SJCRH30 (cell line): ENCODE measurements at regions not wholly inside any gene's neighbourhood (a gene's known extent, or its start where the extent isn't known, plus 50 kb on each side); places are given as distances from the start of the nearest gene placed in this dataset.

Experiments used
- DNase-seq, 2 experiments: peaks; one replicate each; pipeline ENCODE4 v3.0.0-alpha.2; 2015 to 2020
- H3K27ac ChIP-seq: fragments of 250-450 bp; sonication (Bioruptor Pico); 2 replicates; pipeline ENCODE4 v1.5.1; 2020; ENCODE audit warnings: mild to moderate bottlenecking, moderate library complexity
- H3K27me3 ChIP-seq: fragments of 250-450 bp; sonication (Bioruptor Pico); 2 replicates; pipeline ENCODE4 v1.5.1; 2020; ENCODE audit warnings: mild to moderate bottlenecking, moderate library complexity
- H3K36me3 ChIP-seq: fragments of 250-450 bp; sonication (Bioruptor Pico); 2 replicates; pipeline ENCODE4 v1.5.1; 2020; ENCODE audit warnings: mild to moderate bottlenecking, moderate library complexity
- H3K4me1 ChIP-seq: fragments of 250-450 bp; sonication (Bioruptor Pico); 2 replicates; pipeline ENCODE4 v1.5.1; 2020; ENCODE audit warnings: mild to moderate bottlenecking, moderate library complexity
- H3K4me3 ChIP-seq: fragments of 250-450 bp; sonication (Bioruptor Pico); 2 replicates; pipeline ENCODE4 v1.5.1; 2020; ENCODE audit warnings: mild to moderate bottlenecking, moderate library complexity
- H3K9me3 ChIP-seq: fragments of 250-450 bp; sonication (Bioruptor Pico); replicated peaks from 2 replicates; pipeline ENCODE4 v1.5.1; 2020; ENCODE audit warnings: mild to moderate bottlenecking, moderate library complexity

GRCh38 chr22:48955351-48956311 is 872.0 kb downstream of the BRD1 start:
- no peaks in the 10 kb centered on the region for H3K9me3 ChIP-seq

GRCh38 chr22:48954781-48955311 is 872.8 kb downstream of the BRD1 start:
- Histone ChIP-seq H3K27me3 (peaks cover 14% of the 10 kb centered on the region), H3K36me3 (no peaks in the 10 kb centered on the region), H3K9me3 (no peaks in the 10 kb centered on the region), H3K4me1 (no peaks in the 10 kb centered on the region), H3K27ac (no peak overlapping the region), H3K4me3 (no peak overlapping the region)
- no peak for DNase-seq

More at GRCh38 chr22:48955351-48956311, 872.0 kb downstream of the BRD1 start:
- H3K27me3 ChIP-seq = peaks cover 10% of the 10 kb centered on the region
- no peak overlapping the region for H3K4me3 ChIP-seq
- no peaks in the 10 kb centered on the region for H3K4me1 ChIP-seq
- DNase-seq = no peak
- H3K27ac ChIP-seq = no peak overlapping the region
- H3K36me3 ChIP-seq = no peaks in the 10 kb centered on the region

GRCh38 chr22:48953830-48954229 is 873.8 kb downstream of the BRD1 start:
- Histone ChIP-seq H3K4me3 (no peak overlapping the region), H3K9me3 (no peaks in the 10 kb centered on the region), H3K27ac (no peak overlapping the region), H3K36me3 (no peaks in the 10 kb centered on the region), H3K27me3 (peaks cover 12% of the 10 kb centered on the region), H3K4me1 (no peaks in the 10 kb centered on the region)
- DNase-seq = no peak

- peaks cover 12% of the 10 kb centered on the region for H3K27me3 ChIP-seq
- no peaks in the 10 kb centered on the region for H3K9me3 ChIP-seq
- DNase-seq = no peak
- H3K36me3 ChIP-seq = no peaks in the 10 kb centered on the region
- no peak overlapping the region for H3K27ac ChIP-seq
- no peaks in the 10 kb centered on the region for H3K4me1 ChIP-seq
- H3K4me3 ChIP-seq = no peak overlapping the region
Measured at GRCh38 chr22:48953103-48953720, 874.5 kb downstream of the BRD1 start.

- no peak for DNase-seq
- H3K27ac ChIP-seq = no peak overlapping the region
- H3K4me3 ChIP-seq = no peak overlapping the region
- H3K36me3 ChIP-seq = no peaks in the 10 kb centered on the region
- no peaks in the 10 kb centered on the region for H3K9me3 ChIP-seq
- peaks cover 18% of the 10 kb centered on the region for H3K27me3 ChIP-seq
- H3K4me1 ChIP-seq = no peaks in the 10 kb centered on the region
Measured at GRCh38 chr22:48952256-48953102, 875.2 kb downstream of the BRD1 start.

GRCh38 chr22:48951836-48952235 is 875.8 kb downstream of the BRD1 start:
- no peak for DNase-seq
- H3K4me3 ChIP-seq = no peak overlapping the region
- H3K36me3 ChIP-seq = no peaks in the 10 kb centered on the region
- no peaks in the 10 kb centered on the region for H3K4me1 ChIP-seq
- H3K27me3 ChIP-seq = peaks cover 18% of the 10 kb centered on the region
- H3K27ac ChIP-seq = no peak overlapping the region
- no peaks in the 10 kb centered on the region for H3K9me3 ChIP-seq

GRCh38 chr22:48950151-48950915 is 877.3 kb downstream of the BRD1 start:
- H3K9me3 ChIP-seq = no peaks in the 10 kb centered on the region
- H3K27ac ChIP-seq = no peak overlapping the region
- no peaks in the 10 kb centered on the region for H3K36me3 ChIP-seq
- no peak overlapping the region for H3K4me3 ChIP-seq
- no peak for DNase-seq
- H3K4me1 ChIP-seq = no peaks in the 10 kb centered on the region
- H3K27me3 ChIP-seq = peaks cover 23% of the 10 kb centered on the region

GRCh38 chr22:48949375-48950149 is 878.1 kb downstream of the BRD1 start:
- DNase-seq = no peak
- H3K4me1 ChIP-seq = no peaks in the 10 kb centered on the region
- H3K9me3 ChIP-seq = no peaks in the 10 kb centered on the region

GRCh38 chr22:48948575-48949170 is 879.0 kb downstream of the BRD1 start:
- no peak overlapping the region for H3K4me3 ChIP-seq
- peaks cover 33% of the 10 kb centered on the region for H3K27me3 ChIP-seq
- no peaks in the 10 kb centered on the region for H3K9me3 ChIP-seq
- no peak for DNase-seq
- H3K27ac ChIP-seq = no peak overlapping the region
- H3K36me3 ChIP-seq = no peaks in the 10 kb centered on the region
- H3K4me1 ChIP-seq = no peaks in the 10 kb centered on the region

More at GRCh38 chr22:48949375-48950149, 878.1 kb downstream of the BRD1 start:
- Histone ChIP-seq H3K36me3 (no peaks in the 10 kb centered on the region), H3K27me3 (peaks cover 27% of the 10 kb centered on the region), H3K4me3 (no peak overlapping the region), H3K27ac (no peak overlapping the region)

GRCh38 chr22:48947636-48948035 is 880.0 kb downstream of the BRD1 start:
- no peaks in the 10 kb centered on the region for H3K9me3 ChIP-seq
- no peak overlapping the region for H3K4me3 ChIP-seq
- no peaks in the 10 kb centered on the region for H3K4me1 ChIP-seq
- no peaks in the 10 kb centered on the region for H3K36me3 ChIP-seq
- peaks cover 43% of the 10 kb centered on the region for H3K27me3 ChIP-seq
- no peak overlapping the region for H3K27ac ChIP-seq
- DNase-seq = no peak

- H3K36me3 ChIP-seq = no peaks in the 10 kb centered on the region
- H3K27ac ChIP-seq = no peak overlapping the region
- no peaks in the 10 kb centered on the region for H3K9me3 ChIP-seq
- H3K27me3 ChIP-seq = peaks cover 49% of the 10 kb centered on the region
- no peak for DNase-seq
- 0 out of 2 replicates have a peak, but pooled peaks cover 5% of the 10 kb centered on the region for H3K4me1 ChIP-seq
- H3K4me3 ChIP-seq = no peak overlapping the region
Measured at GRCh38 chr22:48945621-48946458, 881.8 kb downstream of the BRD1 start.
